Sigmoid colon (tissue), 4 donors: ENCODE measurements at regions not wholly inside any gene's neighbourhood (a gene's known extent, or its start where the extent isn't known, plus 50 kb on each side); places are given as distances from the start of the nearest gene placed in this dataset.

Source experiments
- CTCF ChIP-seq, 4 experiments: fragments of 450-650 bp in 3 of 4; fragments of 200-600 bp in 1 of 4; IDR thresholded peaks; one replicate each; pipeline ENCODE4 v1.5.1; 2016 to 2019; ENCODE audit warnings: antibody characterized with exemption in 4 of 4, mild to moderate bottlenecking in 3 of 4, moderate library complexity in 2 of 4
- EP300 ChIP-seq, 4 donors: sonication (generic); formaldehyde crosslinking; IDR thresholded peaks; one replicate each; pipeline ENCODE4 v1.6.1; 2017; ENCODE audit warnings: antibody characterized with exemption in 4 of 4
- POLR2A ChIP-seq, 2 donors: fragments of 450-650 bp; IDR thresholded peaks; one replicate each; pipeline ENCODE4 v1.6.1; 2016; ENCODE audit warnings: antibody characterized with exemption in 2 of 2, mild to moderate bottlenecking in 2 of 2, moderate library complexity in 2 of 2

DNA sequence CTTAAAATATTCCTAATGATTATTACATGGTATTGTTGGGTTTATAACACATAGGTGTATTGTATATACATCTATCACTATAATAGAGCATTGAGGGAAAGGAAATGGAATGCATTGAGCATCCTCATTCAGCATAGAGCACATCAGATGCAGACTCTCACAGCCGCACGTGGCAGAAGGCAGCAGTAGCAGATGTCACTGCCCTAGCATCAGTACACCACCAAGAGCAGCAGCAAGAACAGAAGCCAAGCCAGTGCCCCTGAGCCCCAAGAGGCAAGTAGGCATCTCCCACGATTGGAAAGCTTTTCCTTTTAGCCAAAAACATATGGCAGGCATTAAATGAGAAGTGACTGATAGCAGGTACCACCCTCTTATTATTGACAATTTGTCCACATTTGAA lies 510.0 kb downstream of the TNS3 start:
- no peak for TF ChIP-seq CTCF (IDR thresholded peaks at IDR 0.05)
- no peak for TF ChIP-seq EP300 (IDR thresholded peaks at IDR 0.05)
- TF ChIP-seq POLR2A (IDR thresholded peaks at IDR 0.05), result no peak
